ENCODE measurements at regions not wholly inside any gene's neighbourhood (a gene's known extent, or its start where the extent isn't known, plus 50 kb on each side); places are given as distances from the start of the nearest gene placed in this dataset.

GRCh38 chr10:132481690-132482089, 55.9 kb upstream of the INPP5A start:
- no peak for TF ChIP-seq CTCF (IDR thresholded peaks at IDR 0.05; ENCODE audit: low read depth, low read length)
- Histone ChIP-seq H3K27me3 (ENCODE audit: insufficient read depth, low read depth, severe bottlenecking) (peaks cover 14% of the 10 kb centered on the region), H3K4me3 (ENCODE audit: low read depth, low read length) (no peak overlapping the region), H3K27ac (no peak overlapping the region), H3K9me3 (ENCODE audit: severe bottlenecking) (no peaks in the 10 kb centered on the region), H3K36me3 (no peaks in the 10 kb centered on the region)
- DNase-seq = no peak

GRCh38 chr10:132482090-132482800, 55.3 kb upstream of the INPP5A start:
- no peak overlapping the region for H3K4me3 ChIP-seq (ENCODE audit: low read depth, low read length)
- H3K36me3 ChIP-seq = no peaks in the 10 kb centered on the region
- DNase-seq = no peak
- TF ChIP-seq CTCF (IDR thresholded peaks at IDR 0.05; ENCODE audit: low read depth, low read length) = no peak
- no peaks in the 10 kb centered on the region for H3K9me3 ChIP-seq (ENCODE audit: severe bottlenecking)
- H3K27me3 ChIP-seq (ENCODE audit: insufficient read depth, low read depth, severe bottlenecking) = peaks cover 14% of the 10 kb centered on the region
- H3K27ac ChIP-seq = no peak overlapping the region

- no peaks in the 10 kb centered on the region for H3K9me3 ChIP-seq (ENCODE audit: severe bottlenecking)
- no peak for DNase-seq
- no peak for TF ChIP-seq CTCF (IDR thresholded peaks at IDR 0.05; ENCODE audit: low read depth, low read length)
- H3K4me3 ChIP-seq (ENCODE audit: low read depth, low read length) = no peak overlapping the region
- no peak overlapping the region for H3K27ac ChIP-seq
- peaks cover 14% of the 10 kb centered on the region for H3K27me3 ChIP-seq (ENCODE audit: insufficient read depth, low read depth, severe bottlenecking)
- no peaks in the 10 kb centered on the region for H3K36me3 ChIP-seq
Observed at GRCh38 chr10:132483394-132483793, 54.2 kb upstream of the INPP5A start.

- DNase-seq = no peak
- H3K27ac ChIP-seq = no peak overlapping the region
- H3K36me3 ChIP-seq = no peaks in the 10 kb centered on the region
- peaks cover 14% of the 10 kb centered on the region for H3K27me3 ChIP-seq (ENCODE audit: insufficient read depth, low read depth, severe bottlenecking)
- H3K9me3 ChIP-seq (ENCODE audit: severe bottlenecking) = no peaks in the 10 kb centered on the region
- TF ChIP-seq CTCF (IDR thresholded peaks at IDR 0.05; ENCODE audit: low read depth, low read length) = no peak
- H3K4me3 ChIP-seq (ENCODE audit: low read depth, low read length) = no peak overlapping the region
Observed at GRCh38 chr10:132484922-132485321, 52.7 kb upstream of the INPP5A start.

- no peaks in the 10 kb centered on the region for H3K36me3 ChIP-seq
- peaks cover 14% of the 10 kb centered on the region for H3K27me3 ChIP-seq (ENCODE audit: insufficient read depth, low read depth, severe bottlenecking)
- H3K9me3 ChIP-seq (ENCODE audit: severe bottlenecking) = no peaks in the 10 kb centered on the region
- TF ChIP-seq CTCF (IDR thresholded peaks at IDR 0.05; ENCODE audit: low read depth, low read length) = no peak
- no peak overlapping the region for H3K4me3 ChIP-seq (ENCODE audit: low read depth, low read length)
- DNase-seq = no peak
- no peak overlapping the region for H3K27ac ChIP-seq
Observed at GRCh38 chr10:132485391-132485790, 52.2 kb upstream of the INPP5A start.
